Smooth muscle cell (in vitro differentiated cells): ENCODE measurements at regions not wholly inside any gene's neighbourhood (a gene's known extent, or its start where the extent isn't known, plus 50 kb on each side); places are given as distances from the start of the nearest gene placed in this dataset.
"Not testable (repeated sequence)": the region's sequence is repeated elsewhere in the genome, so short reads cannot be mapped to it uniquely, and the experiment has no call there.

ENCODE experiments used
- DNase-seq: peaks from one replicate; lab custom pipeline; 2025; ENCODE audit not compliant: unreplicated experiment; lab: John Stamatoyannopoulos, UW
- H2AFZ ChIP-seq: fragments of 200-600 bp; sonication (generic); 2 replicates; pipeline ENCODE4 v1.6.0; 2016; ENCODE audit warnings: antibody characterized with exemption, low read depth, mild to moderate bottlenecking
- H3F3A ChIP-seq: fragments of 200-600 bp; sonication (generic); 2 replicates; pipeline ENCODE4 v1.6.0; 2017; ENCODE audit warnings: antibody characterized with exemption, low read depth
- H3K27ac ChIP-seq: fragments of 200-600 bp; sonication (generic); 2 replicates; pipeline ENCODE4 v1.5.1; 2016; ENCODE audit warnings: low read depth, mild to moderate bottlenecking
- H3K27me3 ChIP-seq: fragments of 200-600 bp; sonication (generic); 2 replicates; pipeline ENCODE4 v1.6.1; 2016; ENCODE audit warnings: low read depth, mild to moderate bottlenecking
- H3K36me3 ChIP-seq: fragments of 200-600 bp; sonication (generic); 2 replicates; pipeline ENCODE4 v1.5.1; 2016; ENCODE audit warnings: low read depth
- H3K4me1 ChIP-seq: fragments of 200-600 bp; sonication (generic); 2 replicates; pipeline ENCODE4 v1.5.1; 2016; ENCODE audit warnings: low read depth
- H3K4me2 ChIP-seq: fragments of 200-600 bp; sonication (generic); 2 replicates; pipeline ENCODE4 v1.6.0; 2016; ENCODE audit warnings: mild to moderate bottlenecking
- H3K4me3 ChIP-seq: fragments of 200-600 bp; sonication (generic); 2 replicates; pipeline ENCODE4 v1.5.1; 2016; ENCODE audit warnings: mild to moderate bottlenecking
- H3K79me2 ChIP-seq: fragments of 200-600 bp; sonication (generic); 2 replicates; pipeline ENCODE4 v1.6.0; 2016; ENCODE audit warnings: low read depth, mild to moderate bottlenecking
- H3K9ac ChIP-seq: fragments of 200-600 bp; sonication (generic); 2 replicates; pipeline ENCODE4 v1.6.0; 2016; ENCODE audit warnings: low read depth
- H3K9me3 ChIP-seq: fragments of 200-600 bp; sonication (generic); replicated peaks from 2 replicates; pipeline ENCODE4 v1.5.1; 2016; ENCODE audit warnings: low read depth
- H4K20me1 ChIP-seq: fragments of 200-600 bp; sonication (generic); 2 replicates; pipeline ENCODE4 v1.6.0; 2016; ENCODE audit warnings: low read depth
- WGBS: methylation state at CpG from one replicate; pipeline ENCODE4 v1.1.7; 2016; ENCODE audit warnings: low lambda C conversion rate; 5-methylcytosine and 5-hydroxymethylcytosine counted together
- TF ChIP-seq, protein P1 (sequence below): fragments of 200-600 bp; sonication (generic); IDR thresholded peaks from 2 replicates; pipeline ENCODE4 v1.5.1; 2017; ENCODE audit warnings: borderline replicate concordance, mild to moderate bottlenecking, antibody characterized with exemption; ENCODE audit not compliant: insufficient read depth, poor library complexity, severe bottlenecking

DNA sequence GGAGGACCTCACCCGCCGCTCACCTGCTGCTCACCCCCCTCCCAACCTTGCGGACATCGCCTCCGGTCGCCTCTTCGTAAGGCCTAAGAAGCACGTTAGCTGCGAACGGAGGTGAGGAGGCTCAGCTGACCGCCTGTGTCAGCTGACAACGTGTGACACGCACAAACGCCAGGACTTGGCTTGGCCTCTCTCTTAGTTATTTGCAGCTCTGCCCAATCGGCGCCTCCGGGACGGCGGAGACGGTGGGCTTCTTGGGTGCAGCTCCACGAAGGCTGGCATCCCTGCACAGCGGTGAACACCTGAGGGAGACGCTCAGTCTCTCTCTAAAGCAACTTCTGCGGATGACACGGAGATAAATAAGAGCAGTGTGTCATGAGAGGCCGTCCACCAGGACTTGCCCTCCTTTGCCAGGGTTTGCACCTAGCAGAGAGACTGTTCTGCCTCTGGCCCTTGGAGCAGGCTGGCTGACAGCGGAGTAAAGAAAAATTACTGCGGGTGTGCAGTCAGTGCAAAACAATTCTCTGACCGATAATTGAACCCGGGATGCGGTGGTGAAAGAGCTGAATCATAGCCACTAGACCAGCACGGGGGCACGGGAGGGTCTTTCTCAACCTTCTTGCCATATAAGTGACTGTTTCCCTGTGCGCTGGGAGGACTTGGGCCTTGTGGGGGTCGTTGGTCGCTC lies 318.9 kb downstream of the FAM72C start:
- Histone ChIP-seq H3K9me3 (no peaks in the 10 kb centered on the region), H3K27ac (no peak overlapping the region), H3K79me2 (no peaks in the 10 kb centered on the region), H4K20me1 (no peaks in the 10 kb centered on the region), H3K4me3 (no peak overlapping the region), H3K9ac (no peak overlapping the region), H3K4me2 (no peak overlapping the region), H3K36me3 (no peaks in the 10 kb centered on the region), H3F3A (no peaks in the 10 kb centered on the region), H2AFZ (no peak overlapping the region), H3K4me1 (no peaks in the 10 kb centered on the region), H3K27me3 (no peaks in the 10 kb centered on the region)
- TF ChIP-seq, protein P1, sequence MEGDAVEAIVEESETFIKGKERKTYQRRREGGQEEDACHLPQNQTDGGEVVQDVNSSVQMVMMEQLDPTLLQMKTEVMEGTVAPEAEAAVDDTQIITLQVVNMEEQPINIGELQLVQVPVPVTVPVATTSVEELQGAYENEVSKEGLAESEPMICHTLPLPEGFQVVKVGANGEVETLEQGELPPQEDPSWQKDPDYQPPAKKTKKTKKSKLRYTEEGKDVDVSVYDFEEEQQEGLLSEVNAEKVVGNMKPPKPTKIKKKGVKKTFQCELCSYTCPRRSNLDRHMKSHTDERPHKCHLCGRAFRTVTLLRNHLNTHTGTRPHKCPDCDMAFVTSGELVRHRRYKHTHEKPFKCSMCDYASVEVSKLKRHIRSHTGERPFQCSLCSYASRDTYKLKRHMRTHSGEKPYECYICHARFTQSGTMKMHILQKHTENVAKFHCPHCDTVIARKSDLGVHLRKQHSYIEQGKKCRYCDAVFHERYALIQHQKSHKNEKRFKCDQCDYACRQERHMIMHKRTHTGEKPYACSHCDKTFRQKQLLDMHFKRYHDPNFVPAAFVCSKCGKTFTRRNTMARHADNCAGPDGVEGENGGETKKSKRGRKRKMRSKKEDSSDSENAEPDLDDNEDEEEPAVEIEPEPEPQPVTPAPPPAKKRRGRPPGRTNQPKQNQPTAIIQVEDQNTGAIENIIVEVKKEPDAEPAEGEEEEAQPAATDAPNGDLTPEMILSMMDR, result no peak
- 89% methylated on average over 36 of the region's 36 CpGs for WGBS
- DNase-seq, result no peak

DNA sequence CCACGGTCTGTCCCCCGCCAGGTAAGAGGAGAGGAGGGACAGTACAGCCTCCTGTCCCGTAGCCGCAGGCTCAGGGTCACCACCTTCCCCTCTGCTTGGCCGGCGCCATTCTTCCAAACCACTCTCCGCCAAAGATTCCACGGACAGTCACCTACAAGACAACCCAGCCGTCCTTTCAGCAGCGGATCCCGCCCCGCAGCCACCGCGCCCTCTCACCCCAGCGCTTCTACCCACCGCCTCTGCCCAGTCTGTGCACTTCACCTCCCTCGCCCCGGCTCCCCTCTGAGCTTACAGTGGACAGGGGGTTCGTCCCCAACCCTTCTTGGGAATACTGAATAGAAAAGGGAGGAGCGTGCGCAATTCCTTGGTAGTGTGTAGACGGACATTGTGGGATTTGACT lies 319.6 kb downstream of the FAM72C start:
- H3K79me2 ChIP-seq, result no peaks in the 10 kb centered on the region
- H3K9me3 ChIP-seq, result no peaks in the 10 kb centered on the region
- no peak overlapping the region for H2AFZ ChIP-seq
- H3F3A ChIP-seq, result no peaks in the 10 kb centered on the region
- TF ChIP-seq, protein P1, result no peak
- H4K20me1 ChIP-seq, result no peaks in the 10 kb centered on the region
- H3K9ac ChIP-seq, result no peak overlapping the region
- H3K4me1 ChIP-seq, result no peaks in the 10 kb centered on the region
- no peaks in the 10 kb centered on the region for H3K27me3 ChIP-seq
- no peak overlapping the region for H3K27ac ChIP-seq
- H3K4me2 ChIP-seq, result no peak overlapping the region
- H3K4me3 ChIP-seq, result no peak overlapping the region
- WGBS, result 92% methylated on average over 14 of the region's 22 CpGs
- no peaks in the 10 kb centered on the region for H3K36me3 ChIP-seq
- DNase-seq, result no peak

DNA sequence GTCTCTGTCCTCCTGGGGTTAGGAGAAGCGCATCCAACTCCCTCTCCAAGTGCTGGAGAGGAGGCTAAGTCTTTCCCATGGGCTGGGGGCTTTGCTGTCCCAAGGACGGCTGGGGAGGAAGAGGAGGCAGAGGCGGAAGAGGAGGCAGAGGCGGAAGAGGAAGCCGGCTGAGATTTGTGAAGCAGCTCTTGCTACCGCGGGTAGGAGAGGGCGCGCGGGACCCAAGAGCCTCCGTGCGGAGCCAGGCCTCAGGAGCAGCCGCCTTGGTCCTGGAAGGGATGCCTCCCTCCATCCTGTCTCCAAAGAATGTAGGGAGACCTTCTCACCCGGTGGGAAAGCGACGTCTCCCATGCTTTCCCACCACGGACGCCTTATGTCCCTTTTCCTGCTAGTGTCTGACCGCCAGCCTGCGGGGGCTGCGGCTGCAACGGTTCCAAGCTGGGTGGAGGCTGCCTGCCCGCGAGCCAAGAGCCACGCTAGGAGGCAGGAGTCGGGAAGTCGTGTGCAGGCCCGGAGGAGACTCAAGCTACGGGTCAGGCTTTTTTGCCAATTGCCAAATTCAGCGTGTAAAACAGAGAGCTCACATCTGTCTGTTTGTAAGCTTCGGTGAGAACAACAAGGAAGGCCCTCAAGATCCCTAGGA lies 320.3 kb downstream of the FAM72C start:
- Histone ChIP-seq H3K27me3 (no peaks in the 10 kb centered on the region), H3K27ac (no peak overlapping the region), H3K4me1 (no peaks in the 10 kb centered on the region), H3K9me3 (no peaks in the 10 kb centered on the region), H3K79me2 (no peaks in the 10 kb centered on the region), H3K4me2 (no peak overlapping the region), H4K20me1 (no peaks in the 10 kb centered on the region), H3K36me3 (no peaks in the 10 kb centered on the region), H2AFZ (no peak overlapping the region), H3K9ac (no peak overlapping the region), H3F3A (no peaks in the 10 kb centered on the region), H3K4me3 (no peak overlapping the region)
- TF ChIP-seq, protein P1, result no peak
- 85% methylated on average over 31 of the region's 31 CpGs for WGBS
- DNase-seq, result no peak

DNA sequence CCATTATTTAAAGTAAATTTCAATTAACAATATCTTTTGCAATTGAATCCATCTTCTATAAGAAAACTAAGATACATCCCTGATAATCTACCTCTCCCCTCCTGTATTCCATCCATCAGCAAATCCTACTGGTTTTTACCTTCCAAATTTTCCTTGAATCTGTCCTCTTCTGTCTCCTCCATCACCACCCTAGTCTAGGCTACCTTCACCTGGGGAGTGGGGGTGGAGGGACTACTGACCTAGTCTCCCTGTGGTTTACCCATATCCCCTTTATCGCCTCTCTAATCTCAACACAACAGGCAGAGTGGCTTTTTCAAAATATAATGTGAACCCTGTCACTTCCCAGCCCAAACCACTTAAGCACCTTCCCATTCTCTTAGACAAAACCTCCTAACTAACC lies 327.8 kb downstream of the FAM72C start:
- H3K4me2 ChIP-seq, H3K27ac ChIP-seq: not testable (repeated sequence)
- WGBS, result 85% methylated on average over 1 of the region's 1 CpG

More for the DNA sequence above, 327.8 kb downstream of the FAM72C start:
- not testable (repeated sequence) for H3K4me1 ChIP-seq, H3K79me2 ChIP-seq, DNase-seq, H2AFZ ChIP-seq, H3K27me3 ChIP-seq, H3K9me3 ChIP-seq, H3K4me3 ChIP-seq, H3K36me3 ChIP-seq, H3K9ac ChIP-seq, H3F3A ChIP-seq, H4K20me1 ChIP-seq
